PC-9 (cell line): ENCODE measurements at regions not wholly inside any gene's neighbourhood (a gene's known extent, or its start where the extent isn't known, plus 50 kb on each side); places are given as distances from the start of the nearest gene placed in this dataset.
"Not testable (repeated sequence)": the region's sequence is repeated elsewhere in the genome, so short reads cannot be mapped to it uniquely, and the experiment has no call there.

Experiments
- BruUV-seq: library from RNA; stranded (reverse); fragments of 400-500 nt; replicated peaks from 2 replicates; lab custom pipeline; 2021; lab: Mats Ljungman, UMichigan
- CTCF ChIA-PET: fragments of 300-600 bp; sonication (Branson Sonifier 250); formaldehyde crosslinking; loops from one replicate; lab custom pipeline; 2022; ENCODE audit warnings: antibody characterized with exemption; lab: Charles Lee
- POLR2A ChIA-PET: fragments of 300-600 bp; sonication (Branson Sonifier 250); formaldehyde crosslinking; loops from one replicate; lab custom pipeline; 2022; ENCODE audit warnings: antibody characterized with exemption; ENCODE audit not compliant: unreplicated experiment; lab: Charles Lee
- DNase-seq, 2 experiments: peaks; one replicate each; pipeline versions ENCODE4 v3.0.0 to v3.0.0-alpha.2; 2015 to 2022; ENCODE audit warnings: mixed read lengths in 1 of 2
- H2AFZ ChIP-seq: fragments of 200-600 bp; sonication (generic); 2 replicates; pipeline ENCODE4 v1.8.1; 2017; ENCODE audit warnings: antibody characterized with exemption
- H3F3A ChIP-seq: fragments of 200-600 bp; sonication (generic); 2 replicates; pipeline ENCODE4 v1.8.1; 2017; ENCODE audit warnings: antibody characterized with exemption, mild to moderate bottlenecking, low read depth; ENCODE audit not compliant: insufficient read depth
- H3K27ac ChIP-seq: fragments of 200-600 bp; sonication (generic); 2 replicates; pipeline ENCODE4 v1.6.1; 2016; ENCODE audit warnings: mixed run types
- H3K27me3 ChIP-seq: fragments of 200-600 bp; sonication (generic); 2 replicates; pipeline ENCODE4 v1.6.1; 2016; ENCODE audit warnings: low read depth, mixed run types; ENCODE audit not compliant: insufficient read depth
- H3K36me3 ChIP-seq: fragments of 200-600 bp; sonication (generic); 2 replicates; pipeline ENCODE4 v1.6.1; 2016; ENCODE audit warnings: low read depth, mixed run types
- H3K4me1 ChIP-seq: fragments of 200-600 bp; sonication (generic); replicated peaks from 2 replicates; pipeline ENCODE4 v1.6.1; 2016; ENCODE audit warnings: mixed run types; ENCODE audit not compliant: insufficient read depth
- H3K4me2 ChIP-seq: fragments of 200-600 bp; sonication (generic); 2 replicates; pipeline ENCODE4 v1.6.1; 2017; ENCODE audit warnings: mixed run types
- H3K4me3 ChIP-seq: fragments of 200-600 bp; sonication (generic); 2 replicates; pipeline ENCODE4 v1.6.1; 2016; ENCODE audit warnings: mixed run types
- H3K79me2 ChIP-seq: fragments of 200-600 bp; sonication (generic); 2 replicates; pipeline ENCODE4 v1.6.1; 2017; ENCODE audit warnings: low read depth, mixed run types
- H3K9me2 ChIP-seq: fragments of 200-600 bp; sonication (generic); 2 replicates; pipeline ENCODE4 v1.8.1; 2017; ENCODE audit warnings: mild to moderate bottlenecking; ENCODE audit not compliant: insufficient read depth
- H3K9me3 ChIP-seq: fragments of 200-600 bp; sonication (generic); 2 replicates; pipeline ENCODE4 v1.8.1; 2016; ENCODE audit warnings: low read depth; ENCODE audit not compliant: insufficient read depth
- H4K20me1 ChIP-seq: fragments of 200-600 bp; sonication (generic); 2 replicates; pipeline ENCODE4 v1.8.1; 2017; ENCODE audit not compliant: insufficient read depth
- EZH2 ChIP-seq: fragments of 200-600 bp; sonication (generic); IDR thresholded peaks from 2 replicates; pipeline ENCODE4 v1.8.0; 2017; ENCODE audit warnings: antibody characterized with exemption, low read depth
- intact Hi-C: fragments of 100-400 bp; cut with micrococcal nuclease; formaldehyde crosslinking; loops from one replicate; pipeline ENCODE4 v1.10.0; 2022; ENCODE audit not compliant: unreplicated experiment
- TF ChIP-seq, protein P1 (sequence below): fragments of 200-600 bp; sonication (generic); conservative IDR thresholded peaks from 2 replicates; pipeline ENCODE4 v1.6.1; 2017; ENCODE audit warnings: mixed run types, antibody characterized with exemption, mild to moderate bottlenecking, moderate library complexity

DNA sequence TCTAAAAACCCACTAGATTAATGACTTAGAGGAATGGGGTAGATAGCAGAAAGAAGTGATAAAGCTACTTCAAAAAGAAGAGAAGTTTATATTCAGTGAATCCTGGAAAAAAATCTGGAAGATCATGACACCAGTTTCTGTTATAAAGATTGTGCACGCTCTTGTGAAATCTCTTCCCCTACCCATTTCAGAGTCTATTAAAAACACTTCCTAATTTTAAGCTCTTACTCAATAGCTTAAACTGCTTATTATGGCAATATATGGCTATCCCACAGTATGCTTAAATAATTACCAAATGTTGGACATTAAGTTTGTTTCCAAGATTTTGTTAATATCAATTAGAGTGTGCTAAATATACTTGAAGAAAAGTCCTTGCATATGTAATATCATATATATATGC, 585.3 kb upstream of the MAN1A1 start:
- ChIA-PET CTCF (no interaction called here), POLR2A (no interaction called here)
- H3K36me3 ChIP-seq: no peaks in the 10 kb centered on the region
- H3K79me2 ChIP-seq: no peaks in the 10 kb centered on the region
- DNase-seq: no peak
- no peak overlapping the region for H3K27ac ChIP-seq
- no peak overlapping the region for H3K4me3 ChIP-seq
- no TSS peak for BruUV-seq
- no peaks in the 10 kb centered on the region for H4K20me1 ChIP-seq
- TF ChIP-seq EZH2: no peak
- no peaks in the 10 kb centered on the region for H3K4me1 ChIP-seq
- H3K4me2 ChIP-seq: no peak overlapping the region
- H3K27me3 ChIP-seq: no peaks in the 10 kb centered on the region
- no peaks in the 10 kb centered on the region for H3K9me3 ChIP-seq
- H3F3A ChIP-seq: no peaks in the 10 kb centered on the region
- no peaks in the 10 kb centered on the region for H3K9me2 ChIP-seq
- intact Hi-C loops: no loop called here
- H2AFZ ChIP-seq: no peak overlapping the region

DNA sequence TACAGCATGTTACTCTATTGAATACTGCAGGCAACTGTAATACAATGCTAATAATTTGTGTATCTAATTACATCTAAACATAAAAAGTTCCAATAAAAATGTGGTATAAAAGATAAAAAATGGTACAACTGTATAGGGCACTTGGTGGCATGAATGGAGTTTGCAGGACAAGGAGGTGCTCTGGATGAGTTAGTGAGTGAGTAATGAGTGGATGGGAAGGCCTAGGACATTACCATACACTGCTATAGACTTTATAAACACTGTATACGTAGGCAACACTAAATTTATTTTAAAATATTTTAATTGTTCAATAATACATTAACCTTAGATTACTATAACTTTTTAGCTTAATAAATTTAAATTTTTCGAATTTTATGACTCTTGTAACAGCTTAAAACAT, 579.6 kb upstream of the MAN1A1 start:
- Histone ChIP-seq H3K4me2 (no peak overlapping the region), H4K20me1 (no peaks in the 10 kb centered on the region), H3K36me3 (no peaks in the 10 kb centered on the region), H3F3A (no peaks in the 10 kb centered on the region), H3K4me1 (no peaks in the 10 kb centered on the region), H3K9me2 (no peaks in the 10 kb centered on the region), H3K9me3 (0 out of 2 replicates have a peak, but pooled peaks cover under 1% of the 10 kb centered on the region), H3K27me3 (no peaks in the 10 kb centered on the region), H3K27ac (no peak overlapping the region), H3K79me2 (no peaks in the 10 kb centered on the region), H3K4me3 (no peak overlapping the region), H2AFZ (no peak overlapping the region)
- intact Hi-C loops: no loop called here
- TF ChIP-seq EZH2: no peak
- TF ChIP-seq, protein P1, sequence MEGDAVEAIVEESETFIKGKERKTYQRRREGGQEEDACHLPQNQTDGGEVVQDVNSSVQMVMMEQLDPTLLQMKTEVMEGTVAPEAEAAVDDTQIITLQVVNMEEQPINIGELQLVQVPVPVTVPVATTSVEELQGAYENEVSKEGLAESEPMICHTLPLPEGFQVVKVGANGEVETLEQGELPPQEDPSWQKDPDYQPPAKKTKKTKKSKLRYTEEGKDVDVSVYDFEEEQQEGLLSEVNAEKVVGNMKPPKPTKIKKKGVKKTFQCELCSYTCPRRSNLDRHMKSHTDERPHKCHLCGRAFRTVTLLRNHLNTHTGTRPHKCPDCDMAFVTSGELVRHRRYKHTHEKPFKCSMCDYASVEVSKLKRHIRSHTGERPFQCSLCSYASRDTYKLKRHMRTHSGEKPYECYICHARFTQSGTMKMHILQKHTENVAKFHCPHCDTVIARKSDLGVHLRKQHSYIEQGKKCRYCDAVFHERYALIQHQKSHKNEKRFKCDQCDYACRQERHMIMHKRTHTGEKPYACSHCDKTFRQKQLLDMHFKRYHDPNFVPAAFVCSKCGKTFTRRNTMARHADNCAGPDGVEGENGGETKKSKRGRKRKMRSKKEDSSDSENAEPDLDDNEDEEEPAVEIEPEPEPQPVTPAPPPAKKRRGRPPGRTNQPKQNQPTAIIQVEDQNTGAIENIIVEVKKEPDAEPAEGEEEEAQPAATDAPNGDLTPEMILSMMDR: no peak
- DNase-seq: no peak
- CTCF ChIA-PET: no interaction called here
- POLR2A ChIA-PET: interaction anchor here (0.6 kb wide), 1 partner anchor 138 kb away, joined by 8 read pairs; no protein-coding TSS in a partner anchor
- no TSS peak for BruUV-seq

DNA sequence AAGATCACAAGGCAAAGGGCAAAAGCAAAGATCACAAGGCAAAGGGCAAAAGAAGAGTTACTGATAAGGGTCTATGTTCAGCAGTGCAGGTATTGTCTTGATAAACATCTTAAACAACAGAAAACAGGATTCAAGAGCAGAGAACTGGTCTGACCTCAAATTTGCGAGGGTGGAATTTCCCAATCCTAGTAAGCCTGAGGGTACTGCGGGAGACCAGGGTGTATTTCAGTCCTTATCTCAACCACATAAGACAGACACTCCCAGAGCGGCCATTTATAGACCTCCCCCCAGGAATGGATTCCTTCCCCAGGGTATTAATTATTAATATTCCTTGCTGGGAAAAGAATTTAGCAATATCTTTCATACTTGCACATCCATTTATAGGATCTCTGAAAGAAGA, 575.3 kb upstream of the MAN1A1 start:
- CTCF ChIA-PET, H3K27ac ChIP-seq, H3K36me3 ChIP-seq, H3K27me3 ChIP-seq, BruUV-seq, H2AFZ ChIP-seq, DNase-seq, H3K4me2 ChIP-seq, intact Hi-C loops, H3K79me2 ChIP-seq, POLR2A ChIA-PET, H3K9me2 ChIP-seq, H3K4me1 ChIP-seq, H4K20me1 ChIP-seq, H3F3A ChIP-seq, H3K4me3 ChIP-seq: not testable (repeated sequence)
- peaks cover 19% of the 10 kb centered on the region; the same call in 1 of the 2 replicates for H3K9me3 ChIP-seq

DNA sequence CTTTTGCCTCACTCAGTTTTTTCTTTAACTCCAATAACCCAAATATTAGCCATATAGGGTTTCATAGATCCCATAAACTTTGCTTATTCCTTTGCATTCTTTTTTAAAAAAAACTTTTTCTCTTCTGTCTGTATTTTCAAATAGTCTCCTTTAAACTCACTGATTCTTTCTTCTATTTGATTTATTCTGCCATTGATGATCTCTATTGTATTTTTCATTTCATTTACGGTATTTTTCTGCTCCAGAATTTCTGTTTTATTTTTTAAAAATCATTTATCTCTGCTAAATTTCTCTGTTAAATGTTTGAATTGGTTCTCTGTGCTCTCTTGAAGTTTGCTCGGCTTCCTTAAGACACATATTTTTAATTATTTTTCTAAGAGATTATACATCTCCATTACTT, 573.3 kb upstream of the MAN1A1 start:
- Histone ChIP-seq H3F3A (no peaks in the 10 kb centered on the region), H4K20me1 (no peaks in the 10 kb centered on the region), H3K79me2 (no peaks in the 10 kb centered on the region), H3K4me2 (no peak overlapping the region), H3K36me3 (no peaks in the 10 kb centered on the region), H3K9me2 (no peaks in the 10 kb centered on the region), H3K27me3 (no peaks in the 10 kb centered on the region), H3K4me1 (no peaks in the 10 kb centered on the region), H3K9me3 (peaks cover 19% of the 10 kb centered on the region; the same call in 1 of the 2 replicates), H2AFZ (no peak overlapping the region), H3K27ac (no peak overlapping the region), H3K4me3 (no peak overlapping the region)
- ChIA-PET POLR2A (no interaction called here), CTCF (no interaction called here)
- BruUV-seq: no TSS peak
- intact Hi-C loops: no loop called here
- no peak for DNase-seq
- TF ChIP-seq EZH2: no peak
- TF ChIP-seq, protein P1: no peak
